GM21825 (cell line): ENCODE measurements at regions not wholly inside any gene's neighbourhood (a gene's known extent, or its start where the extent isn't known, plus 50 kb on each side); places are given as distances from the start of the nearest gene placed in this dataset.

Experiments used
- ATAC-seq: cut with Tn5 transposase; IDR thresholded peaks from one replicate; pipeline ENCODE4 v1.9.1; 2021; ENCODE audit warnings: mild to moderate bottlenecking, moderate library complexity; ENCODE audit not compliant: unreplicated experiment

DNA sequence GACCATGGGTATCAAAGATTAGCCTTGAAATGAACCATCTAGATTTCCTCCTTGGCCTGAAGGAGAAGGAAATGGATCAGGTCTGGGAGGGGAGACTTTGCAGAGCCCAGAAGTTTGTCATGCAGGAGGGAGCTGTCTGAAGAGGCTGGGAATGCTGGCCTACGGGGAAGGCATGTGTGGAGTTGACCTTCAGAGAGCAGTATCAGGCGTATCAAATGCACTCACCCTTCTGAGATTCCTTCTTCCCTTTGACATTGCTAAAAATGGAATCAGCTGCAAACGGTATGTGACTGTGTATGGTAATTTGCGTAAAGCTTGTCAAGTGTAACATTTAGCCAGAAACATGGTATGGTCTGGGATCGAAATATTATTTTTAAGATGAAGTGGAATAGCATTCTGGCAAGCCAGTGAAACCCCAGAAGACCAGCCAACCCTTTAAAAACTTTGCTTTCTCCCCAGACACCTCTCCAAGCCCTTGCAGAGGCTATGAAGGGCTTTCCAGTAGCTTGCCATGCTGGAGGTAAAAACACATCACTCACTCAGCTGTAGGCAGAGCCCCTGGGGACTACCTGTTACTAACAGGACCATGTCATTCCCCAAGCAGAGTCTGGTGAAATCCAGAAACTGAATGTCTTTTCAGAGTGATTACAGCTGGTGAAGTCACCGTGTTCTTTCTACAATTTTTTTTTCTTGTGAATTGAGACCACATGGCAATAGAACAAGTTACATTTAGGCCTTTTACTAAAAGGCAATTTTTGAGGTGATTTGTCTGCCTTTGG lies 174.7 kb upstream of the SLC24A5 start:
- no peak for ATAC-seq

DNA sequence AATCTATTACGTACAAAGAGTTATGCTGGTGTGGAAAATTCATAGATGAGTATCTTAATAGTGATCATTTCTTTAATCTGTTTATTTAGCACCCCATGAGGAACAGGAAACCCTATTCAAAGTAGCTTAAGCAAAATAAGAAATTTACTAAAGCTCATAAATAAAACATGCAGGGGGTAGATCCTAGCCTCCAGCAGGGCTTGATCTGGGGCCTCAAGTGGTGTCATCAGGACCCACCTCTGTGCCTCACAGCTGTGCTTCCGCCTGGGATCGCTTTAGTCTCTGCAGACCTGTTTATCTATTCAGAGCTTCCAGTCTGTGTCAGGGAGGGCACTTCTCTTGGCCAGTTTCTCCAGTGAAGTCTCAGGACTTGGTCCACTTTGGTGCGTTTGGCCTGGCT lies 171.0 kb upstream of the SLC24A5 start:
- no peak for ATAC-seq

DNA sequence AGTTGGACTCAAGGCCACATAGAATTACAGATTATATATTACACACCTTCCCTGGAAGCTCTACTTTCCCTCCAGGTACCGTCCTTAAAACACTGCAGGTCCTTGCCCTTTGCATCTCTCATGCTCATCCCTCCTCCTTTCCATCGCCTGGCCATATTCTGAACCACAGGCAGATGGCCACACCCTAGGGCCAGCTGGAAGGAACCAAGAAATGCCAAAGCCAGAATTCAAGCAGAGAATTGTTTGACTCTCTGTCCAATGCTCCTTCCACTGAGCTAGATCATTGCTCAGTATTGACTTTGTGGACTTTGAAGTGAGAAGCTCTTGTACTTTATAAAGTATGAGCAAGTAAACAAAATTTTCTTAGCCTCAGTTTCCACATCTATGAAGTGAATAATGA lies 170.3 kb upstream of the SLC24A5 start:
- ATAC-seq = no peak

DNA sequence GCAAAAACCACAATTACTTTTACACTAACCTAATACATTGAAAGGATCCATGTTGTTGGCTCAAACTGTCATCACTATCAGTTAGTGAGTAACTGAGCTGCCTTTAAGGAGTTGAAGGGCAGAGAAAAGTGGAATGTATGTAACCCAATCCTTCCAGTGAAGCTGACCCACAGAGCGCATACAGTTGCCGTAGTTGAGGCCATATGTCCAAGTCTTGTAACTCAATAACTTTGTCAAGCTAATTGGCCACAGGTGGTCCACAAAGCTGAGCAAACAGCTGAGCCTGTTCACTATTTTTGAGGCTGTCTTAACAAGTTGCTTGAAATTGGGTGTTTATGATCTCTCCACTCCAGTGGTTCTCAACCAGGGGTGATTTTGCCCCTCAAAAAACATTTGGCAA lies 169.0 kb upstream of the SLC24A5 start:
- ATAC-seq = no peak

DNA sequence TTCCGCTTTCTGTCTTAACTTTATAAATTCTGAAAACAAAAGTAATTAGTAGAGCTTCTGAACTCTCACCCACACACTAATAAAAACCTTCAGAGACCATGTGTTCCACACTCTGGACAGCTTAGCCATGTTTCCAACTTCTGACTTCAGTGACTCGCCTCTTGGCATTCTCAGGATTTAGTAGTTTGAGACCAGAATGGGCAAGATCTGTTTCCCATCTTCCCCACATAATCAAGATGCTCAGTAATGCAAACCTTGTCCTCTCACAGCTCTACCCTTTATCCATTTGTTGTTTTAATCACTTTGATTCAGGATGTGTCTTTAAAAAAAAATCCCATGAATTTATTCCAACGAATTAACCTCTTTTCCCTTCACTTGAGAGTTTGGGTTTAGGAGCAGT lies 166.6 kb upstream of the SLC24A5 start:
- no peak for ATAC-seq

DNA sequence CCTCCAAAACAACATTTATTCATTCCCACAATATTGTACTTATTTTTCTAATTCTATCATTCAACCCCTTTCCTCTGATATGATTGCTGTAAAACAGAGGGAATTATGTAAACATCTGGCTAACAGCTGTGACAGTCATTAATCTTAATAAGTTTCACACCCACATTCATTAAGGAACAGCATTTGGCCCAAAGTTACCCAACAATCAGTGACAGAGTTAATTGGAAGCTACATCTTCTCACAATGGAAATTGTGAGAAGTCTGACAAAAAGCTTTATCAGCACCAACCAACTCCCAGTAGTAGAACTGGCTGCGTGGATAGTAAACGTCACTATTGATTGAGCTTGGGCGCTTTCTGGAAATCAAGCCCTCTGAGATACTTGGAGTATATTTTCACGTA lies 165.8 kb upstream of the SLC24A5 start:
- ATAC-seq = no peak

DNA sequence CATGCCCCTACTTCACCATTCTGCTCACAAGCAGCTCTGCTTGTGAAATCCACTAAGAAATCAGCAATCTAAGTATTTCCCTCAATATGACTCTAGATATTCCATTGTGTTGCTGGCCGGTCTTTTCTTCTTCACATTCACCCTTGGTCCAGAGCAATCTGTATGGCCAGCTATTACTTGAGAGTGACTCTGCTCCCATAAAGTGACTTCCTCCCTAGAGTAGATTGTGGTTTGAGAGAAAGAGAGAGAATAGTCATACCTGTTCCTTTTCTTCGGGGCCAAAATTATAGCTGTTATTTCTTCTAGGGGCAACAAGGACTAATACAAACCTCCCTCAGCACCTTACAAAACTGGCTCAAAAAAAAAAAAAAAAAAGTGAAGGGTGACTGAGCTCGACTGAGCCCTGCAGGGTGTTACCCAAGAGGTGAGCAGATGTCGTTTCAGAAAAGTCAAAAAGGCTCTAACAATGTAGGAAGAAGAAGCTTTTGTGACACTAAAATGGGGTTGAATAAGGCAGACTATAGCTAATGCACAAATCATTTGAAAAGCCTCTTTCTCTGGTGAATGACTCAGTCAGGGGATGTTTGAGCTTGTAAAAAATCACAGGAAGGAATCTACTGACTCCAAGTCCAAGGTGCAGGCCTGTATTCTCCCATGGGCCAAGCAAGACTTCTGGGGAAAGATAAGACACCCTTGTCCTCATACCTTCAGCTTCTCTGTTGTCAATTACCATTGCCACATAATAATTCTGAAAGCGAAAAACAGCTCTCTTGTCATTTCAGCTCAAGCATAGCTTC lies 161.0 kb upstream of the SLC24A5 start:
- no peak for ATAC-seq

DNA sequence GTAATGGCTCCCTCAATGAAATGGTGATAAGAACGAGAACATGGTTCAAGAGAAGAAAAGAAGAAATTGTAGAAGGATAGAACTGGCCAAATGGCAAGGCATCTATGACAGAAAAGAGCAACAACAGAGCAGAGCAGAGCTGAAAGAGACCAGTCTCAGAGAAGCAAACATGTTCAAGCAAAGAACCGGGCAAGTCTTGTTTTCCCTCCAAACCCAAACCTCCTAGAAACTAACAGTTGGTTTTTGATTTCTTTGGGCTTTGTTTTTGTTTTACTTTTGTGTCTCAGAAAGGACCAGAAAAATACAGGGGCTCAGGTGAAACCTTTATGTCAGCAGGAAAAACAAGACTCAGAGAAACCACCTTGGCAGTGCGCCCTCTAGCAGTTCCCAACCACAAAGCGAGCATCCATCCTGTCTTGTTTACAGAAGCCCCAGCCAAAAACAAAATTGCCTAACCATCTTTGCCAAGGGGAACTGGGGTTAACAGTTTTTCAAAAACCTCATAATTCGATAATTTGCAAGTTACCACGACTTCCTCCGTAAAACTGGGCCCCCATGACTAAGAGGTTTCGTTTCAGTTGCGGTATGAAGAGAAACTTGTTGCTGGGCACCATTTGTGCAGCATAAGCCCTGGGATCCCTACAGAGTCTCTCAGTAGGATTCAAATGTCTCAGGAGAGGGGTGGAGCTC lies 159.2 kb upstream of the SLC24A5 start:
- peak; percentile 90 for ATAC-seq

DNA sequence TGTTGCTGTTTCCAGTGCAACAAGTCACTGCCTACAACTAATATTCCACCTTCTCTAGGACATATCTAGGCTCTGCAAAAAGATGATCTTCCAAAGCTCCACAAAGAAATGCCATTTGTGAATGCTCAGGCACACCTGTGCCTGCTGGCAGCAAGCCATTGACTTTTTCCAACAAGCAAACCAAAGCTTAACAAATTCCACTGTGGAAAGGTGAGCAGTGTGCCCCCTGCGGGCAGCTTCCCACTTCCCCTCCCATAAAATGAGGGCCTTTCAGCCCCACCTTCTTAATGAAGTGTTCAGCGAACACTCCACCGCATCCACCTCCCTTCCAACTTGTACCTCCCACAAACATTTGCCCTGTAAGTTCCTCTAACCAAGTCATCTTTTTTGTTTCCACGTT lies 157.5 kb upstream of the SLC24A5 start:
- no peak for ATAC-seq

DNA sequence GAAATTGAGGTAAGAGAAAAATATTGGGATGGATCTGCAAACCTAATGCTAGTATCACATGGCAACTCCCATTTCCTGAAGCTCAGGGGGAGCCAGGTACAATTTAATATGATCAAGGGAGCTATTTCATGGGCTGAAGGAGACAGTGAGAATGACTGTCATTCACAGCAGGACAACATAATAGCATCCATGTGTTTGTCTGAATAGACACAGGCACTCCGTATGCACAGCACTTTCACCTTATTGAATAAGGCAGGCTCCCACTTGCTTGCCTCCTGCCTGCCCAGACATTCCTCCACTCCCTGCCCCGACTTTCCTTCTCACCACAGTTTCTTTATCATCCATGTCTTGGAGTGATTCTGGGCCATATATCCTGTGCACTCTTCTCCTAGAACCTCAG lies 156.6 kb upstream of the SLC24A5 start:
- no peak for ATAC-seq

DNA sequence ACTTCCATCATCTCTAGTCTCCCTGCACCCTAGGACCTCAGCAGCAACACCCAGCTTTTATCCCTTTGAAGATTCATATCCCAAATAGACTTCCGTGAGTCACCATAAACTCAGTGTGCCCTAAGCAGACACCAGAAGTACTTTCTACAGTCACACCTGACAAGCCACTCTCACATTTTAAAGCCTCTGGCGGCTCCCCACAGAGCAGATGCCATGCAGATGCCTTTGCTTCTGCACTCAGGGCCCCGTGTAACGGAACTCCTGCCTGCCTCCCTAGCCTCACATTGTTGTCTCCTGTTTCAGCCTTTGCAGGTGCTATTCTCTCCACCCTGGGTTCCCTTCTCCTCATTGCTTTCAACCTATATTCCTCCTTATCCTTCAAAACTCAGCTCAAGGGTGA lies 155.5 kb upstream of the SLC24A5 start:
- ATAC-seq = no peak

DNA sequence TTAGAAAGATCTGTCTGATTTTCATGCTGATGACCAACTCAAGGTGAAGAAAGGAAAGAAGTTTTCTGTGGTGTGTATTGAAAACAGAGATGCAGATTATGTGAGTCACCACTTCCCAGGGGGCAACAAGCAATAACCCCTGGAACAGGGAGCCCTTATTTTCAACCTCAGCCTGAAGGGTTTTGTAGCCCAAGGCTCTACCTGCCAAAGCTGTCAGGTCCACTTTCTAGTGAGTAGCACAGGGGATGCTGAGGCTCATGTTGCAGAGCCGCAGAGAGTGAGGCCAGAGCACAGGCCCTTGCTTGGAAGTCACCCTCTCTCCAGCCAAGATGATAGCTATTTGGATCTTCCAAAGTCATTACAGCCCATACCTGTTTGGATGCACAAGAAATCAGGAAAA lies 152.2 kb upstream of the SLC24A5 start:
- ATAC-seq = no peak

DNA sequence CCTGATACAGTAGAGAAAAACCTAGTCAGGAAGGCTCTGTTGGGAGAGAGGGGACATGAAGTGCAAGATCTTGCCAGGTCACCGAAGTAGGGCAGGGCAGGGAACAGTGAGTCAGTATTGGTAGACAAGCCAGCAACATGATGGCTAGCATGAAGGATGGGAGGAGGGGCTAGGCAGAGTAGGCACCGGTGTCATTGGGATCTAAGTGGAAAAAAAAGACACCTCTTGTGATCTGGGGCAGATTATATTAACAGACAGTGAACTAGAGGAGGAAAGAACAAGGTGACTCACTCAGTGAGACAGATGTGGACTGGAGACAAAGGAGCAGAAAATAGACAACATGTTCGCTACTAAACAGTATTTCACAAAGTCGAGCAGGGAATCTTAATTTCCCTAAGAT lies 149.2 kb upstream of the SLC24A5 start:
- no peak for ATAC-seq

DNA sequence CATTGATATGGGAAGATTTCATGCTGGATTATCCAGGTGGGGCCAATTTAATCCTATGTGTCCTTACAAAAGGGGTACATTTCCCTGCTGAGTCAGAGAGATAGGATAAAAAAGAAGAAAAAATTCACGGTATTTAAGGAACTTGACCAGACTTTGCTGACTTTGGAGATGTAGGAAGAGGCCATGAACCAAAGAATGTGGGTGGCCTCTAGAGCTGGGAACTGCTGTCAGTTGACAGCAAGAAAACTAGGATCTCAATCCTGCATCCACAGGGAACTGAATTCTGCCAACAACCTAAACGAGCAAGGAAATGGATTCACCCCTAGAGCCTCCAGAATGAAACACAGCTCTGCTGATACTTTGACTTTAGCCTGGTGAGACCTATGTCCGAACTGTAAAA lies 148.1 kb upstream of the SLC24A5 start:
- ATAC-seq = no peak

DNA sequence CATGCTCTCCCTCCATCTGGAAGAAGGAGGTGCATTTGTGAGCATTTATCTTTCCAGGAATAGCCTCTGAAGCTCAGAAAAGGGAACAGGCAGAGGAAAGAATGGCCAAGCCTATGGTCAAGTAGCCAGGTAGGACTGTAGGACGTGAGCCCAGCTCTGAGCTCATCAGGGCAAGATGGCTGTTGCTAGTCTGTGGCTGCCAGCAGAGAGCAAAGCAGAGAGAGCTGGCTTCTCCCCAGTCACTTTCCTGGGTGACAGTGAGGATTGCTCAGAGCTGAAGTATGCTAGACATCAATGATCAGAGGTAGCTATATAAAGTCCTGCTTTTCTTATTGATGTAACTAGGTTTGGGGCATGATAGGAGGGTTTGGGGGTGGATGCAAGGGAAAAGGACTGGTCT lies 146.1 kb upstream of the SLC24A5 start:
- ATAC-seq = no peak

DNA sequence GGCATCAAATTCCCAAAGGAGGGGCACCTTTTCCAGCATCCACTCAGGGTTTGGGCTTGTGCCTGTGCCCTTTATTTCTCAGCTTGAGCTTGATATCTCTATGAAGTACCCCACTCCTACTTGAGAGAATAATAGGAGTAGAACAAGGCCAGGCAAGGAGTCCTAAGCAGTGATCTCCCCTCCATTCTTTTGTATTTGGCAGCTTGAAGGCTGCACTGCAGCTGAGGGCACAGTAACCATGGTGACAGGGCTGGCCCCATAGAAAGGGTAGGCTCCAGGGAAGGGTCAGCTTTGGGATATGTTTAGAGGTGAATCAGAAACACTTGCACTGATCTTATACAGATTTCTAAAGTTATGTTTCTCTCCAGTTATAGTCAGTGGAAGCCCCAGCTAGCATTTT lies 145.4 kb upstream of the SLC24A5 start:
- no peak for ATAC-seq

DNA sequence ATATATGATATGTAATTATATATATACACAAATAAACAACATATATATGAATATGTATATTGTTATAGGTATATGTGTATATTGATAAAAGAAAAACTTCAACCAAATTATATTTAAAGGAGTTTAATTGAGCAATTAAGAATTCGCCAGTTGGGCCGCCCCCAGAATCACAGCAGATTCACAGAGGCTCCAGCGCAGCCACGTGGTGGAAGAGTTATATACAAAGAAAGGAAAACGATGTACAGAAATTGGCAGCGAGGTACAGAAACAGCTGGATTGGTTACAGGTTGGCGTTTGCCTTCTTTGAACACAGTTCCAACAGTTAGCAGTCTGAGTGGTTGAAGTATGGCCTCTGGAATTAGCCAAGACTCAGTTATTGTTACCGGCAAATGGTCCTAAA lies 137.3 kb upstream of the SLC24A5 start:
- no peak for ATAC-seq

DNA sequence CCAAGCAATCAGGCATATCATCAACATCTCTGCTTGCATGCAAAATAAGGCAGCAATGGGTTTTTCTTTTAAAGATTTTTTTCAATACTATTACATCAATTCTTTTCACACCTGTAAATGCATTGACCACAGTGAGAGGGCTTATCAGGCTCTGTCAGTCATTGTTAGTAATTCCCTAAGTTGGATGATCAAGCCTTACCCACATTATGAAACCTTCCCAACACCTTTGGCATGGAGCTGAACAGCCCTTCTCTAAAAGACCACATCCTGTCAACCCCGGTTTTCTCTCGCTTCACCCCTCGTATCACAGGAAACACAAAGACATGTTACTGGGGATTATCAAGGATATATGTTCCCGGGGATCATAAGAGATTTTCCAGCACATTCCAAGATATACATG lies 135.2 kb upstream of the SLC24A5 start:
- ATAC-seq = no peak

DNA sequence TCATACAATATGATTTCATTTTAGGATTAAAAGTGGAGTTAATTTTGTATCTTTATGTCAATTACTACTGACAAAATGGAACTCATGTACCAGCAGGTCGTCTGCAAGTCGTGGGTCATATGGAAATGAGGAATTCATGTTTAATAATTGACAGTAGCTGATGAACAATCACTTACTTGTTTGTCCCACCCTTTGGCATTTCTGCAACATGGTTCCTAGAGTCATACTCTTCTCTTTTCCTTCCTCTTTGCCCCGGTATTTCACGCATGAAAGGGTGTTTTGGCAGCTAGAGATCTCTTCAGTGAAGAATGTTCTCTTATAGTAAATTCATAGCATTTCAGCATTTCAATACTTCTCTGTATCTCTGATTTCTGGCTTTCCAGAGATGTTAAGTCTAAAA lies 133.3 kb upstream of the SLC24A5 start:
- no peak for ATAC-seq

DNA sequence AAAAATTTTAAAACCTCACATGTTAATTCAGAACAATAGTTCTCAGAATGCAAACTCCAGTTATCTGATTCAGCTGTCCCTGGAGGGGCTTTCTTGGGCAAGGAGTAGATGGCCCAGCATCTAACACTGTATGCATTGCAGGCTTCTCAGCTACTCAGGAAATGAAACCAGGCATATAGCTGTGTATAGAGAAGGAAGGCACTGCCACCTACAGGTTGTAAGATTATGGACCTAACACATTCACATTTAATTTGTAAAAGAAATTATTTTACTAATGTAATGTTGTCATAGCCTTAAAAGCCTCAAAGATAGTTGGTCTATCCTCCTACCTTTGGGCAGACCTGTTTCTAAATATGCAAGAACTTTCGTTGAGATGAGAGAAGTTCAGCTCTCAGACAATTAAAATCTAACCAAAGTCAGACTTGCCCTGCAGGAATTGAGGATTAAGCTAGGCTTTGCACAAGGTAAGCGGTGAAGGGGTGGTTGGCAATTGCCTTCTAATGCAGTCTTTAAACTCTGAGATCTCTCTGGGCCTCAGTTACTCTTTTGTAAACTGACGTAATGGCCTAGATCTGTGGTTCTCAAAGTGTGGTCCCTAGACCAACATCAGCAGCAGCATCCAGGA lies 132.8 kb upstream of the SLC24A5 start:
- peak; percentile 87 for ATAC-seq

DNA sequence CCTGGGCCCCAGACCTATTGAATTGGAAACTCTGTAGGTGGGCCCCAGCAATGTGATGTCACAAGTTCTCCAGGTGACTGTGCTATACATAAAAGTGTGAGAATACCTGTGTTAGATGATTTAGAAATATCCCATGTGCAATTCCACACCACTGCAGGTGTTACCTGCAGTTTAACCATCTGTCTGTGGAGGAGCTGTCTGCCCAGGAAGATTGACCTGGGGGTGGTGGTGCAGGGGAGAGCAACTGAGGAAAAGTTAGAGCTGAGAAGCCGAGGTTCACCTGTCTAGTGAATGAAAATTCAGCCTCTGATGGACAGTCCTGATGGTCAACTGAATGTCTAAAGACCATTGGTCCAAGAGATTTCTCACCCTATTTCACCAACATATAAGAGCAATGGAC lies 132.2 kb upstream of the SLC24A5 start:
- no peak for ATAC-seq

DNA sequence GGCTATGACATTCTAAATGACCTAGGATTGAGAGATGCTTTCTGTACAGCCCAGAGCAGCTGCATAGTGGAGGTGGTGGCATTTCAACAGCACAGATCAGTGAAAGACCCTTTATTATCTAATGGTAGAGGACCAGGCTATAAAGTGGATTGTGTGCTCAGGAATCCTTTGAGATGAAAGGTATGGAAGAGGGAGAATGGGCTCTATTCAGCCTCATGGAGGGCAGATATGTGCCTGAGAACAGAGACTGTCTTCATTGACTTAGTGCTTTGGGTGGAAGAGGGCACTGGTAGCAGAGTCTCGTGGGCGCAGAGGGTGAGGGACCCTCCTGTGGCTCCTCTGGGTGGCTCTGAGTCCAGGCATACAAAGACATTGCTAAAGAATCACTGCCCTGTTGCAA lies 130.0 kb upstream of the SLC24A5 start:
- no peak for ATAC-seq
